Activated CD4-positive, alpha-beta T cell treated with anti-CD3 and anti-CD28 coated beads, Interleukin-2, amount 50 U/mL, for 24 hours (primary cell): ENCODE measurements at regions not wholly inside any gene's neighbourhood (a gene's known extent, or its start where the extent isn't known, plus 50 kb on each side); places are given as distances from the start of the nearest gene placed in this dataset.
"Not testable (repeated sequence)": the region's sequence is repeated elsewhere in the genome, so short reads cannot be mapped to it uniquely, and the experiment has no call there.

Source experiments
- DNase-seq, 2 donors: peaks; one replicate each; pipeline ENCODE4 v3.0.0-alpha.2; 2020; ENCODE audit warnings: low read depth in 1 of 2, low spot score in 1 of 2

DNA sequence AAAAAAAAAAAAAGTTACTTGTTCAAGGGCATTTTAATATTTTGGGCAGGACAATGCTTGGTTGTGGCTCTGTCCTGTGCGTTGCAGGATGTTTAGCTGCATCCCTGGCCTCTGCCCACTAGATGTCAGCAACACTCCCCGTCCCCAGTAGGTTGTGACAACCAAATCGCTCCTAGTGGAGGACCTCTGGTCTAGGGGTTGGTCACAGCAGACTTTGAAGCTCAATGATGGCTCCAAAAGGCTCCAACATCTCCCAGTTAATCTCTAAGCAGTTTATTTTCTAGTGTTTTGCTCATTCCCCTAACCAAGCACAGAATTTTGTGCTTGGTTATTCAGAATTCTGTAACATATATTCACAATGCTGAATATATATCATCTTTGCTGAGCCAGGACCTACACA lies 67.0 kb downstream of the CHRNA1 start:
- peak in 1 of 2 donors; percentile 61 for DNase-seq

DNA sequence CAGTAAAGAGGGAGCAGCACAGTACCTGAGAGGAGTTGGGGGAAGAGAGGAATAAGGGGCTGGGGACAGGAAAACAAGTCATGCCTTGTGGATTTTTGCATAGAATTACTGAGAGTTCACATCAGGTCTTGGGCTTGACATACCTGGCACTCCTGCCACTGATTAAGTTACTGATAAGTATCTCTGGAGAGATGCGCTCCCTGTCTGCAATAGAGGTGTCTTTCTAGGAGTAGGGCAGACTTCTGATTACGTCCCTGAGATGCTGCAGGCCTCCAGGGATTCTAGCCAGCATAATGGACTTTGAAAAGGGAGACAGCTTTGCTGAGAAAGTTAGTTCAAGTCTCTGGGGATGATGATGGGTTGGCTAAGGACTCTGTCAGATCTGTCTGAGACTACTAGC lies 69.4 kb downstream of the CHRNA1 start:
- no peak for DNase-seq

DNA sequence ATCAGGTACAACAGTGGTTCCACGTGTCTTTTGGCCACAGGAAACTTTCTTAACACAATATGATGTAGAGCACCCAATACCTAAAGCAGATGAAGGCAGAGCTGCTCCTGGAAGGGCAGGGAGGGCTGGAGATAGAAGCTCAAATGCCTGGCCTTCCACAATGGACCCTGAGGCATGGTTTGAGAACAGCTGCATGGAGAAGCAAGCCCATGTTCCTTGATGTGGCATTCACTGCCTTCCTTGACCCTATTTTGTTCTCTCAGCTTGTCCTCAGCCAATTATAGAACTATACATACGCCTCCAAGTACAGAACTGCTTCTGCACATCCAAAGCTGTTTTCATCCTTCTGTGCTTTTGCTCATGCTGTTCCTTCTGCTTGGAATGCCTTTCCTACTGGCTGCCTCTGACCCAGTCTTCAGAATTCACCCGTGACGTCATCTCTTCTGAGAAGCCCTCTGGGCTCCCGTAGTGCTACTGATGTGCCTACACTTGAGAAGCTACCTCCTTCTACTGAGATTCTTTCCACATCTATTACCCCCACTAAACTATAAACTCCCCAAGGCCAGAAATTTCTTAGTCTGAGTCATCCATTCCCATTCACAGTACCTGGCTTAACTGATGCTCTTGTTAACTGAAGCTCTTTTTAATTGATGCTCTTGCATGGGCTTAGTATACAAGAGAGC lies 69.9 kb downstream of the CHRNA1 start:
- DNase-seq = no peak

DNA sequence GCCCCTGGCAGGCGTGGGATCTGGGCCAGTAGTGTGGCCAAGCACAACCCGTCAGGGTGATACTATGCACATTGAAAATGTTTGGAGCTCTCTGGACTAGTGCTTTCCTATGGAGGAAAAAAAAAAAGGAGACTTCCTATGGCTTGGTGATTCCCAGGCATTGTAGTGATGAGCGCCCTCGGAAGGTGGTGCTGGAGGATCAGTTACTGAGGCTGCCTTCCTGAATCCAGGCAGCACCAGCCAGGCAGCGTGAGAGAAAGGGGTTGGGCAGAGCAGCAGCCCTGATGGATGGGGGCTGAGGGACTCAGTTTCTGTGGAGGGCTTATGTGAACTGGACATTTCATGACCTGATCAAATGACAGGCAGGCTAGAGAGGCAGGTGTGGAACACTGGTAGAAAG lies 70.9 kb downstream of the CHRNA1 start:
- DNase-seq = no peak

DNA sequence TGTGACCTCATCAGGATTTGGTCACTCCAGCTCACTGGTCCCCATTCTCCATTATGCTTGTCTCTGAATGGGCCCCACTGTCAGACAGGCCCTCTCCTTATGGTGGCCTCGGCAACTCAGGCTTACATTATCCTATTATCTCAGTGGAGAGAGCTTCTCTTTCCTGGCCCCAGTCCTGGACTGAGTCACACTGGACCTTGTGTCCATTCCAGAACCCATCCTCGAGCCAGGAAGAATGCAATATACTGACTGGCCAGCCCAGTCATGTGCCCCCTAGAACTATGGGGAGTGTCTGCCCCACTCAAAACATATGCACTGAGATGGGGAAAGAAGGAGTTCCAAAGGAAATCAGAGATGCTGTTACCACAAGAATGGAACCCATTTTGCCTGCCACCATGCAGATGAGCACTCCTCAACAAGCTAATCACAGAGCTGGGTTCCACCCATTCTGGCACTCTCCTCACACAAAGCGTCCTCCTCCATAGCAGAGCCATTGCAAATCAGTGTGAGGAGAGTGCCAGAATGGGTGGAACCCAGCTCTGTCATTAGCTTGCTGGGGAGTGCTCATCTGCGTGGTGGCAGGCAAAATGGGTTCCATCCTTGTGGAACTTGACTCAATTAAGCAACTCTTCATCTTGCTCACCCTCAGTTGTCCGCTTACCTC lies 71.9 kb downstream of the CHRNA1 start:
- no peak for DNase-seq

DNA sequence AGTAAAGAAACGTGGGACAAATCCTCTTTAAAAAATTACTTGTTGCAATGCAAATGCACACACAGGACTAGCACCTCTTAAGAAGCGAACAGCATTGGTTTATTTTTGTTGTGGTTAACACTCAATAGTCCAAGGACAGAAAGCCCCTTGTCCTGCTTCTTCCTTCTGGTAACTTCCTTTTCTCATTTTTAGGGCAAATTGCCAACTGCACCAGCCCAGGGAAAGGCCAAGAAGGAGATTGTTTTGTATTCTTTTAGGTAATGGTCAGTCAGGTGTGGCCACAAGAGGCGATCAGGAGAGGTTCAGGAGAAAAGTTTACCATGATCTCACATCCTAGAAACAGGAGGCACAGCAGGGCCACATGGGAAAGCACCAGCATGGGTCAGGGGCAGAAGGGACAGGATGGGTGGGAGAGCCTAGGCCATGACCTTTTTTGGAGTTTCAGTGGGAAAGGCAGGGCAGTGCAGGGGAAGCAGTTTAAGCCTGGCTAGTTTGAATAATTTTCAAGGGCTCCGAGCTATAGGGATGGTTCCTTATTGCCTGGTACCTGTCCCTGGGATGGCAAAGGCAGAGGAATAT lies 73.0 kb downstream of the CHRNA1 start:
- no peak for DNase-seq

DNA sequence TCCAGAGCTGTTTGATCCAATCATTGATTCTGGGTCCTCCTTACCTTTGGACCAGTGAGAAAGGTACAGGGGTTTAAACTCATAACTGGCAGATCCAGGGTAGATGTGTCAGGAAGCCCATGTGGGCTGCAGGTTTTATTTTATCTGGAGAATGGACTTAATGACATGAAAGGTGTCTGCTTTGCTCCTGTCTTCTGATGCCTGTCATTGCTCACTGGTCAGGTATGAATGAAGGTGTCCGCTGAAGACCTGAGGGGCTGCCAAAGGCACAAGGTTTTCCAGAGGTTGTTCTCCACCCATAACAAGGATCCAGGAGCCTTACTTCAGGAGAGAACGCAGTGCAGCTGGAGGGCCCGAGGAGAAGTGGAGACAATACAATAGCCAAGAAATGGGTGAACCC lies 74.2 kb downstream of the CHRNA1 start:
- DNase-seq = no peak

DNA sequence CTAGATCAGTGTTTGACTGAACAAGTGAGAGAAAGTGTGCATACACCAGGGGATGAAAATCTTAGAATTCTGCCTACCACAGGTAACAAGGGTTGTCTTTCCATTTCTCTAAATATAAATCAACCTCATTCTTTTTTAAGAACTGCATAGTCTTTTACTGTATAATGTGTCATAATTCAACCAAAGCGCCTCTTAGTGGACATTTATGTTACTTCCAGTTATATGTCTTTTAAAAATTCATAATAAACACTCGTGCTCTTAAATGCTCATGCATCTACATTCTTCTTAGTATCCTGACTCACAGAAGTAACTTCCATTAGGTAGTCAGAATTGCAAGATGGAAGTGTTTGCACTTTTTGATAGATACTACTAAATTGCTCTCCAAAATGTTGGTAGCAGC lies 76.2 kb downstream of the CHRNA1 start:
- DNase-seq = no peak

DNA sequence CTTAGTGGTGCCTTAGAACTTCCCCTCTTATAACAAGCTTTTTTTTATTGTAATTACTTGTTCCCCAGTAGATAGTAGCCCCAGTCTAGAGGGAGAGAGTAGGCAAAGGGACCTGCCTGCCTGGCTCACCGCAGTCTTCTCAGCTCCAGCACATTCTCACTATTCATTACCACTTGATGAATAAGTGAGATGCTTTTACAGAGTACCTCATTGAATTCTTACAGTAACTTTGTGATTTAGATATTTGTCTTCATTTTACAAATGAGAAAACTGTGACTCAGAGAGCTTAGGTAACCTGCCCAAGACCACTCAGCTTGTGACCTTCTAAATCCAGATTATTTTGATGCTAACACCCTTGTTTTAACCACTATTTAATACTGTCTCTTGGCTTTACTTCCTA lies 77.8 kb downstream of the CHRNA1 start:
- no peak for DNase-seq

DNA sequence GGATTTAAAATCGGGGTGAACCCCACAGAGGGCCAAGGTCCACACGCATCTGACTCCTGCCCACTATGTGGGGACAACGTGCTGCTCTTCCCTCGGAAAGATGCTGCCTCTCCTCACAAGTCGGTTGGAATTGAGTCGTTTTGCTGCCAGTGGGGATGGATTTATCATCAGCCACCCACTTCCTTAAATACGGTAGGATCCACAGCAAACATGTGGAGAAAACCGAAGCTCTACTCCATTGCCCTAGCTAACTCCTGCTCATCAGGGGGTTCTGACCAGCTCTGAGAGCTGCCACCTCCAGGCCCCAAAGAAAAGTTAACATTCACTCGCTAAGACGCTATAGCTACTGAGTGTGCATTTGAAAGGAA lies 80.9 kb downstream of the CHRNA1 start:
- DNase-seq = peak in 1 of 2 donors; percentile 8

DNA sequence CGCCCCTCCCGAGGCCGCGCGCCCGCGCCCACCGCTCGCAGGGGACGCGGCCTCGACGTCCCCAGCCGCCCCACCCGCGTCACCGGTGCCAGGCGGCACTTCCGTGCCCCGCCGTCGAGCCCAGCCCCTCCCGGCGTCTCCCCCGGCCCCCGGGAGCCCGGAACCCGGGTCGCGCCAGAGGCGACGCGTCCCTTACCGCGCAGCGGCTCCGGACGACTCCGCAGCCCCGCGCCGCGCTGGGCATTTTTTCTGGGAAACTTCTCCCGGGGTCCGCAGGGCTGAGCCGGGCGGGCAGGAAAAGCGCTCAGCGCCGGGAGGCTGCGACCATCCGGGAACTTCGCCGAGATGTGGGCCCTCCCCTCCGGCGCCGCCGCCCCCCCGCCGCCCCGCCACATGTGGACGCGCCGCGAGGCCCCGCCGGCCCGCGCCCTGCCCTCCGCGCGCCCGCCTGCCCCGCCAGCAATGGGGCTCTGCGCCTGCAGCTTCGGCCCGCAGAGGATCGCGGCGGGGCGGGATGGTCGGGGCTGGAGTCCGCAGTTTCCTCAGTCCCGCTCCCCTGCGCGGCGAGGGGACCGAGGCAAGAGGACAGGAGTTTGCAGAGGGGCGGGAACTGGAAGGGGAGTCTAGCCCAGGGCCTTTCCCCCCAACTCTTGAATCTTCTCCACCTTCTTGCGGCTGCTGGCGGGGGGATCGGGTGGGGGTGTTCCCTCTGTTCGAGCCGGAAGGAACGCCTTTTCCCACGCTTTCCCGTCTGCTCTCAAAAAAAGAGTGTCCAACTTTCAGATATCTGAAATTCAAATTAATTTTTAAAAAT lies 81.5 kb downstream of the CHRNA1 start:
- peak in 1 of 2 donors; percentile 44 for DNase-seq

DNA sequence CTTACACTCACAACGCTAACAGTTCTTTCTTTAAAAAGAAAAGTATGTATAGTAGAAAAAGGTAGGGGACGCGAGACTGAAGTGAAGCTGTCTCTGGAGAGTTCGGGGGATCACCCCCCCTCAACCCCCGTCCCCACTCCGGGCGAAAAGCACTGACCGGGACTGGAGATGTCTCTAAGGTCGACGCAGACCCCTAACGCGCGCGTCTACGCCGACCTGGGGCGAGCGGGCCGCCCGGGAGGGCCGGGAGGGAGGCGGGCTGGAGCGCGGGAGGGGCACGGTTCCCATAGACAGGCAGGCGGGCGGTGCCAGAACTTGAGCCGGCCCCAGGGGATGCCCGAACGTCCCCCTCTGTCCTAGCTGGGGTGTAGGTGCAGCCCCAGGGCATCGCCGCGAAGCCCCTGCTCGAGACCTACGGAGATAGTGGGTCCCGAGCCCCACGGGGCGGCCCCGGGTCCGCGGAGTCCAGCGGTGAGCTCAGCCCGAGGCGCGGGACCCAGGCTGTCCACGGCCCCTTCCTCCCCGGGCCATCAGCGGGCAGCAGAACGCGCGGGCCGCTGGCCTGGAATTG lies 82.2 kb downstream of the CHRNA1 start:
- peak in 1 of 2 donors; percentile 19 for DNase-seq

DNA sequence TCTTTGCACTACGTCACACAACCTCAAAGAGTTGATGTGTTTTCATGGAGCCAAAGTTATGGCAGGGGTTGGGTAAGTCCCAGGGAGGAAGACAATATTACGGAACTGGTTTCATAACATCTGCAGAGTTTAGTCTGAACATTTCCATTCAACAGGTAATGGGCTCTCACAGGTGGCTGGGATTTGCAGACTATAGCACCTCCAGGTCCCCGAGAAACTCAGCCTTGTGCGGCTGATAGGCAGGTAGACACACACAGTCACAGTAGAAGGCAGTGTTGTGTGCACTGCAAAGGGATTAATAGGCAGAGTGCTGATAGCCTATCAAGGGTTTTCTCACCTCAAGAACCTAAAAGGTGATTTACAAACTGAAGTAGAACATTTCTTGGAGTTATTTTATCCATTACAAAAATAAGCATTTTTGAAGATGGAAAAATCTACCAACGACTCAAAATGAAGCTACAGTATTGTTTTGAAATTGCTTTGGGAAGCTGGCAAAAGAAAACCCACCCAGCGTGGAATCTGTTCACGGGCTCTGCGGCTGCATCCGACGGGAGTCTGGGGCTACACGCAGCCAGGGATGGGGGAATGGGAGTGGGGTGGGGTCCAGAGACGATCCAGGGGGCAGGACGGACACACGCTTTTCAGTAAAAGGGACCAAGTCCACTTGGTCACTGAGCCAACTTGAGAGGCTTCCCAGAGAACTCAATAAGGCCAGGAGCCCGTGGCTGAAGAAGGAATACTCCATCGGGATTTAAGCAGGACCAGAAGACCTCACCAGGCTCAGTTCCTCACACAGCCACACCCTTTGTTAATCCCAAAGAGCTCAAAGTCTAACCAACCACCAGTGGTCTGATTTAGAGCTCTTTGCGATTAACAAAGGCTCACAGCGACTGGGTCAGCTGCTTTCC lies 82.9 kb downstream of the CHRNA1 start:
- DNase-seq = no peak

DNA sequence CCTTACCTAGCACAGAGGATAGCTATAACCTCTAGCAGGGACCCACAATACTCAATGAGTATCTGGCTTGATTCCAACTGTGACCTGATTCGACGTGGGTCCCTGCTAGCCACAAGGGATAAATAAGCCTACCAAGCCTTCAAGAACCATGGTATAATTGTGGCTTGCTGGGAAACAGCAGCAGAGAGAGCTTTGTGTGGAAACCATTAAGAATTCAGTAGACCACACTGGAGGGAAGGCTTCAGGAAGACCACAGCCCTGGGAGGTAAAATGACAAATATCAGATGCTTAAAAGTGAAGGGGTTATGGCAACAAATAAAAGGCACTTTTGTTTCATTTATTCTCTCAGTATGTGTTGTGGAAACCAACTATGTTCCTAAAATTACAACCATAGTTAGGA lies 82.6 kb upstream of the WIPF1 start:
- no peak for DNase-seq

DNA sequence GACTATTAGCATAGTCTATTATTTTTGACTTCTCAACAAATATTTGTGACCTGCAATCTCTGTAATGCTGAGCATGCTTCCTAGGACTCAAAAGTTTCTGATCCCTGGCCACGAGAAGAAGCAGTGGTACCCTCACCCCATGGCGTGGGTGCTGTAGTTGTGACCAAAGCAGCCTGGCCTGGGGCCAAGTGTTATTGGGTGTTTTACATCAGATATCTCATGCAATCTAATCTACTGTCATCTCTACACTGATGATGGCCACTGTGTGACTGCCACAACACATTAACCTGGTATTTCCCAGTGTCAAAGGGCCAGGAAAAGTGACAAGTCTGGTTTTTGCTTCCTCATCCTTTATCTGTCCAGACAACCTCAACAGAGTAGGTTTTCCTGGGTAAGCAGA lies 80.8 kb upstream of the WIPF1 start:
- DNase-seq = no peak

DNA sequence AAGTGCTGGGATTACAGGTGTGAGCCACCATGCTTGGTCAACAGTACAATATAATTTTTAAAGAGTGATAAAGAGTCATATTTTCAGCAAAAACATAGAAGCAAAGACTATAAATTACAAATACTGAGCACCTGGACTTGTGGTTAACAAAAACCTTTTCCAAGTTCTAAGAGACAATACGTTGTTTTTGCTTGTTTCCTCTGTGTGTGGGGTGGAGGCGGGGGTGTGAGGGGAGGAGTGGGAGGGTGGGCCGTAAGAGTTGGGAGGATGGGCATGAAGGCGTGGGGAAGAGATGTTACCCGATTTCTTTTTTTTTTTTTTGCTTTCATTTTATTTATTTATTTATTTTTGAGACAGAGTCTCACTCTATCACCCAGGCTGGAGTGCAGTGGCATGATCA lies 78.0 kb upstream of the WIPF1 start:
- no peak for DNase-seq

DNA sequence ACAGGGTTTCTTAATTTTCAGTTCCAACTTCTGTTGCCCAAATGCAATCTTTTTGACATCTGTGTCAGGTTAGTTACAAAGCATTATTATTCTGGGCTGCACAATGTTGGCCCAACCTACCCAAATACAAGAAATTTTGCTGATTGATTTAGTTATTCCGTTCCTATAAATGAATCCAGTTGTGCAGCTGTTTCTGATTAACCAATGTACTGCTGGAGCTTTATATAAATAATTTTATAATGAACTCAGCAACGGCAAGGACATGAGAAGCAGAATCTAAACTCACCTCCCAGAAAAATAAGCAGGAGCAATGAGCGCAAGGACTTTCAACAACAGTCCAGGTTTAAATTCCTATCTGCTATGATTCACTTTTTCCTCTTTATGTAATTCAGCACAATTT lies 76.3 kb upstream of the WIPF1 start:
- no peak for DNase-seq

DNA sequence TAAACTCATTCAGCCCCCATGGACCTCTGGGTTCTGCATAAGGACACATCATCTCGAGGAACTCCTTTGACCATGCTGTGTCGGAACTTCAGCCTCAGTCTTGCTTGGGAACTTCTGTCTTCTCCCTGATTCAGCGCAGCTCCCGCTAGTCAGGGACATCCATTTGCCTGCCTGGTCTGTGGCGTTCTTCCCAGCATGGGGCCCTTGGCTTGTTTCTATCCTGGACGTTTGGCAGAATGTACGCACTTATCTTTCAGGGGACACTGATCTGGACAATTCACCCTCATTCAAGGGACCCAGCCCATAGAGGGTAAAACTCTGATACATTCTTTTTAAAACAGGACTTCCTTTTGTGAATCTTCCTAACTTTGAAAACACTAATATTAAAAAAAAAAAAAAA lies 75.8 kb upstream of the WIPF1 start:
- no peak for DNase-seq

DNA sequence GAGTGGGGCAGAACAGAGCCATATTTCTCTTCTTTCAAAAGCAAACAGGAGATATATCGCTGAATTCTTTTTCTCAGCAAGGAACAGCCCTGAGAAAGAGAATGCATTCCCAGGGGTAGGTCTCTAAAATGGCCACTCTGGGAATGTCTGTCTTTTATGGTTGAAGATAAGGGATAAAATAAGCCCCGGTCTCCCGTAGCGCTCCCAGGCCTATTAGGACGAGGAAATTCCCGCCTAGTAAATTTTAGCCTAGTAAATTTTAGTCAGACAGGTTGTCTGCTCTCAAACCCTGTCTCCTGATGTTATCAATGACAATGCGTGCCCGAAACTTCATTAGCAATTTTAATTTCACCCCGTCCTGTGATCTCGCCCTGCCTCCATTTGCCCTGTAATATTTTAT lies 73.9 kb upstream of the WIPF1 start:
- not testable (repeated sequence) for DNase-seq

DNA sequence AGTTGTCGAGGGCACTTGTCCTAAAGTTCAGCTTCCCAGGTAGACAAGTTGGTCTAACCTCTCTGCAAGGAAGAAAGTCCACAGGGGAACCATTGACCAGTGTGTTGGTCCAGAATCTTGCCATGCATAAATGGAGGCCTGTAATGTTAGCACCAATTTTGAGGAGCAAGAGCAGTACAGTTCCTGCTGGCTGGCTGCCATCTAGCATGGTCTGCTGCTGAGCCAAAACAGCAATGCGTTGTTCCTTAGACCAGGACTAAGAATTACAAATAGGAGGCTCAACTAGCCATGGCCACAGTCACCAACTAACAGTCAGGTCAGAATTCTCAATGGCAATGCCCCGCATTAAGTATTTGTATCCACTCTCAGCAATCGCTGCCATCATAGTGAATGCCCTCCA lies 72.8 kb upstream of the WIPF1 start:
- no peak for DNase-seq

DNA sequence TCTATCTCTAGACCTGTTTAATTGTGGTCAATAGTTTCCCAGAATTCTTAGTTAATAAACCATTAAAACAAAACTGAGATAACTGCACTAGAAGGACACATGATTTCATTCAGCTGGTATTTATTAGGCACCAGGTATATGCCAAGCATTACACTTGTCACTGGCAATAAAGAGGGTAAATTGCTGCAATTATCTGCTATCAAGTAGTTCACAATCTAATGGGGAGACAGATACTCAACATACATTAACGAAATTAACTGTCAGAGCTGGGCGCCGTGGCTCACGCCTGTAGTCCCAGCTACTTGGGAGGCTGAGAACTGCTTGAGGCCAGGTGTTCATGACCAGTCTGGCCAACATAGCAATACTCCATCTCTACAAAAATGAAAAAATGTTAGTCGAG lies 71.7 kb upstream of the WIPF1 start:
- no peak for DNase-seq
